BLaER1 (cell line): ENCODE measurements at regions not wholly inside any gene's neighbourhood (a gene's known extent, or its start where the extent isn't known, plus 50 kb on each side); places are given as distances from the start of the nearest gene placed in this dataset.
"Not testable (repeated sequence)": the region's sequence is repeated elsewhere in the genome, so short reads cannot be mapped to it uniquely, and the experiment has no call there.

Experiments used
- H3K27ac ChIP-seq: shearing (Covaris generic); formaldehyde crosslinking; 2 replicates; pipeline ENCODE4 v1.8.1; 2022
- H3K27me3 ChIP-seq: shearing (Covaris generic); formaldehyde crosslinking; 2 replicates; pipeline ENCODE4 v1.8.1; 2022
- H3K36me3 ChIP-seq: shearing (Covaris generic); formaldehyde crosslinking; 2 replicates; pipeline ENCODE4 v1.8.1; 2022
- H3K4me1 ChIP-seq: shearing (Covaris generic); formaldehyde crosslinking; 2 replicates; pipeline ENCODE4 v1.8.1; 2022
- H3K4me2 ChIP-seq: shearing (Covaris generic); formaldehyde crosslinking; 2 replicates; pipeline ENCODE4 v1.8.1; 2022
- H3K4me3 ChIP-seq: shearing (Covaris generic); formaldehyde crosslinking; 2 replicates; pipeline ENCODE4 v1.8.1; 2022
- H3K9ac ChIP-seq: shearing (Covaris generic); formaldehyde crosslinking; 2 replicates; pipeline ENCODE4 v1.8.1; 2022
- H3K9me3 ChIP-seq: shearing (Covaris generic); formaldehyde crosslinking; 2 replicates; pipeline ENCODE4 v1.8.1; 2022
- H4K20me1 ChIP-seq: shearing (Covaris generic); formaldehyde crosslinking; 2 replicates; pipeline ENCODE4 v1.8.1; 2022
- Cebpa-rat ChIP-seq: shearing (Covaris generic); IDR thresholded peaks from 2 replicates; pipeline ENCODE4 v1.8.1; 2022

DNA sequence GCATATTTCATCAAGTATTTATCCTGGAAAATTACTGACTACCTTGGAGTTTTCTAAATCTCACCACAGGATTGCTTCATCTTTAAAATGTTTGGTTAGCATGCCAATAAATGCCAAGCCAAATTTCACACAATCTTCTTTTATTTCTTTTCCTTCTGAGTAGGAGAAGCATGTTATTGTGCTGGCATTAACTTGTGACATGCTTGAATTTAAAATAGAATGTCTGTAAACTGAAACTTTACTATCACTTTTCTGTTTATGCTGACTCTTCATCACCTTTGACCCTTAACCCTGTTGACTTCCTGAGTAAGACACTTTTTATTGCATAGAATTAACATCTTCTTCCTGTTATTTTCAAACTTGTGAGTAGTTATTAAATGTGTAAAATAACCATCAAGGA, 56.2 kb upstream of the LRRTM4 start:
- TF ChIP-seq Cebpa-rat, result no peak
- no peak overlapping the region for H3K9ac ChIP-seq
- no peak overlapping the region for H3K27ac ChIP-seq

DNA sequence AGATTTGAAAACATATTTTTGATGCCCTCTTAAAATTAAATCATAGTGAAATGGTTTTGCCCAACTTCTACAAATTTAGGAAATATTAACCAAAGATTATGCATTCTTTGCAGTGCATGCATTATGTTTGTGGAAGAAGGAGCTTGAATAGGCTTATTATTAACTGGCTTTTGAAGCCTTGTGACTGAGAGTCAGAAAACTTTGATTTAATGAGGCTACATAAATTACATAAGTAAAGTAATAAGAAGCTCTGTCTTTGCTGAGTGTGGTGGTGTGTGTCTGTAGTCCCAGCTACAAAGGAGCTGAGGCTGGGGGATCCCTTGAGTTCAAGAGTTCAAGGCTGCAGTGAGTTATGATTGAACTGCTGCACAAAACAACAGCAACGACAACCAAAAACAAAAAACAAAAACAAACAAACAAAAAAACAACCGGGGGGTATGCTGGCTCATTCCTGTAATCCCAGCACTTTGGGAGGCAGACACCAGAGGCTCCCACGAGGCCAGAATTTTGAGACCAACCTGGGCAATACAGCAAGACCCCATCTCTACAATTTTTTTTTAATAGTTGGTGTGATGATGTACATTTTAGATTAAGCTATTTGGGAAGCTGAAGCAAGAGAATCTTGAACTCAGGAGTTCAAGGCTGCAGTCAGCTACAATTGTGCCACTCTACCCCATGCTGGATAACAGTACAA, 57.0 kb upstream of the LRRTM4 start:
- Histone ChIP-seq H3K36me3 (no peaks in the 10 kb centered on the region), H3K27me3 (no peaks in the 10 kb centered on the region), H3K4me3 (no peak overlapping the region), H3K9me3 (no peaks in the 10 kb centered on the region), H3K4me2 (no peak overlapping the region), H3K9ac (no peak overlapping the region), H4K20me1 (no peaks in the 10 kb centered on the region), H3K4me1 (no peaks in the 10 kb centered on the region), H3K27ac (no peak overlapping the region)
- TF ChIP-seq Cebpa-rat, result no peak

More for the DNA sequence above, 56.2 kb upstream of the LRRTM4 start:
- no peaks in the 10 kb centered on the region for H3K36me3 ChIP-seq
- H3K4me1 ChIP-seq, result no peaks in the 10 kb centered on the region
- H3K4me2 ChIP-seq, result no peak overlapping the region
- no peak overlapping the region for H3K4me3 ChIP-seq
- H3K27me3 ChIP-seq, result no peaks in the 10 kb centered on the region
- H4K20me1 ChIP-seq, result no peaks in the 10 kb centered on the region
- H3K9me3 ChIP-seq, result no peaks in the 10 kb centered on the region

DNA sequence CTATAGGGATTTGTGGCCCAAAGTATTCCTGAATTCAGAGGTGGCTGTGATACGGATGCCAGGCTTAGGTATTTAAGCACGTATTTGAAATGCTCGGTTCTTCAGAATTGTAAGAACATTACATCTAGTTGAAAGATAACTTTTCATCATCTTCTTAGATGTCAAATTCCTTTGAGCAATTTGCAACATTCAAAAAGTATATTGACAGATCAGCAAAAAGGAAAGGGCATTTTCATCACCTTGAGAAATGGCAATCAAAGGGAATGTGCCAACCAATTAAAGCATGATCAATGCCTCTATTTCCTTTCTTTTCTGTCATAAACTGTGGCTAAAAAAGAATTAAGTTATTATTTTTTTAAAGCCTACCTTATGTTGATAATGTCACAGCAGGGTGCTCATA, 66.3 kb upstream of the LRRTM4 start:
- Histone ChIP-seq H3K4me1 (no peaks in the 10 kb centered on the region), H3K9ac (no peak overlapping the region), H3K27me3 (no peaks in the 10 kb centered on the region)

GRCh38 chr2:77590298-77590917, 68.2 kb upstream of the LRRTM4 start:
- H3K27me3 ChIP-seq, result no peaks in the 10 kb centered on the region
- H3K9ac ChIP-seq, result no peak overlapping the region
- no peak for TF ChIP-seq Cebpa-rat
- H3K4me2 ChIP-seq, result no peak overlapping the region
- H3K36me3 ChIP-seq, result no peaks in the 10 kb centered on the region
- no peaks in the 10 kb centered on the region for H3K4me1 ChIP-seq
- peaks cover 12% of the 10 kb centered on the region for H3K9me3 ChIP-seq
- H4K20me1 ChIP-seq, result no peaks in the 10 kb centered on the region
- H3K27ac ChIP-seq, result no peak overlapping the region
- H3K4me3 ChIP-seq, result no peak overlapping the region

More for the DNA sequence above, 66.3 kb upstream of the LRRTM4 start:
- Histone ChIP-seq H3K4me2 (no peak overlapping the region), H3K4me3 (no peak overlapping the region), H3K27ac (no peak overlapping the region), H3K9me3 (peaks cover 12% of the 10 kb centered on the region), H3K36me3 (no peaks in the 10 kb centered on the region), H4K20me1 (no peaks in the 10 kb centered on the region)
- TF ChIP-seq Cebpa-rat, result no peak

GRCh38 chr2:77592955-77593354, 70.8 kb upstream of the LRRTM4 start:
- peaks cover 12% of the 10 kb centered on the region for H3K9me3 ChIP-seq
- H3K36me3 ChIP-seq, H3K4me1 ChIP-seq, H3K27me3 ChIP-seq, H3K4me3 ChIP-seq, H4K20me1 ChIP-seq, H3K4me2 ChIP-seq, H3K9ac ChIP-seq, H3K27ac ChIP-seq: not testable (repeated sequence)

GRCh38 chr2:77602771-77603170, 80.6 kb upstream of the LRRTM4 start:
- Histone ChIP-seq H3K4me2 (no peak overlapping the region), H3K36me3 (no peaks in the 10 kb centered on the region), H3K27me3 (no peaks in the 10 kb centered on the region), H3K4me3 (no peak overlapping the region), H3K9ac (no peak overlapping the region), H3K9me3 (no peaks in the 10 kb centered on the region), H3K27ac (no peak overlapping the region), H4K20me1 (no peaks in the 10 kb centered on the region), H3K4me1 (no peaks in the 10 kb centered on the region)
- TF ChIP-seq Cebpa-rat, result no peak

GRCh38 chr2:77604953-77605929, 83.1 kb upstream of the LRRTM4 start:
- no peaks in the 10 kb centered on the region for H3K9me3 ChIP-seq
- no peak for TF ChIP-seq Cebpa-rat
- no peak overlapping the region for H3K9ac ChIP-seq

DNA sequence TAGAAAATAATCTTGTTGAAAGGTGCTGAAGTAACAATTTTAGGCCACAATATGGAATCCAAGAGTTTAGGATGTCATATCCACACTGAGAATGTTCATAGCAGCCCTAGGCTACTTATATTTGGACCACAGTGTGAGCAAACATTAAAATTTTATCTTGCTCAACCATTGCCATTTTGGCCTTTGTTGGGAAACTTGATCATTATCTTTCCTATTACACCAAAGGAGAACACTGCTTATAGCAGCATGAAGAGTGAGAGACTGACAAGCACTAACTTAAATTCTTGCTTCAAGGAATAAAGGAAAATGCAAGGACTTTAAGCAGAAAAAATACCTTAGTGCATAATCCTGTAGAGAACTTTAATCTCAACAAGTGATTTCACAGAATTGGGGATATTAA, 86.3 kb upstream of the LRRTM4 start:
- H3K36me3 ChIP-seq, result no peaks in the 10 kb centered on the region
- no peaks in the 10 kb centered on the region for H4K20me1 ChIP-seq
- H3K27ac ChIP-seq, result no peak overlapping the region
- no peaks in the 10 kb centered on the region for H3K4me1 ChIP-seq
- H3K9me3 ChIP-seq, result no peaks in the 10 kb centered on the region
- no peak overlapping the region for H3K9ac ChIP-seq
- no peak overlapping the region for H3K4me3 ChIP-seq
- no peaks in the 10 kb centered on the region for H3K27me3 ChIP-seq
- H3K4me2 ChIP-seq, result no peak overlapping the region
- no peak for TF ChIP-seq Cebpa-rat

More at GRCh38 chr2:77604953-77605929, 83.1 kb upstream of the LRRTM4 start:
- Histone ChIP-seq H3K4me2 (no peak overlapping the region), H3K4me1 (no peaks in the 10 kb centered on the region), H4K20me1 (no peaks in the 10 kb centered on the region), H3K27me3 (no peaks in the 10 kb centered on the region), H3K36me3 (no peaks in the 10 kb centered on the region), H3K27ac (no peak overlapping the region), H3K4me3 (no peak overlapping the region)

GRCh38 chr2:77629539-77629938, 107.4 kb upstream of the LRRTM4 start:
- no peak overlapping the region for H3K9ac ChIP-seq
- no peaks in the 10 kb centered on the region for H3K27me3 ChIP-seq
- no peaks in the 10 kb centered on the region for H3K4me1 ChIP-seq
- no peak overlapping the region for H3K27ac ChIP-seq
- H3K36me3 ChIP-seq, result no peaks in the 10 kb centered on the region
- TF ChIP-seq Cebpa-rat, result no peak
- no peak overlapping the region for H3K4me2 ChIP-seq
- no peaks in the 10 kb centered on the region for H4K20me1 ChIP-seq
- no peaks in the 10 kb centered on the region for H3K9me3 ChIP-seq
- no peak overlapping the region for H3K4me3 ChIP-seq

GRCh38 chr2:77631007-77631406, 108.8 kb upstream of the LRRTM4 start:
- no peaks in the 10 kb centered on the region for H3K4me1 ChIP-seq
- no peak overlapping the region for H3K27ac ChIP-seq
- TF ChIP-seq Cebpa-rat, result no peak
- no peaks in the 10 kb centered on the region for H3K27me3 ChIP-seq
- no peaks in the 10 kb centered on the region for H3K9me3 ChIP-seq
- H3K9ac ChIP-seq, result no peak overlapping the region
- no peak overlapping the region for H3K4me3 ChIP-seq
- no peaks in the 10 kb centered on the region for H3K36me3 ChIP-seq
- no peak overlapping the region for H3K4me2 ChIP-seq
- H4K20me1 ChIP-seq, result no peaks in the 10 kb centered on the region
